CD4-positive, CD25-positive, alpha-beta regulatory T cell (primary cell): ENCODE measurements at regions not wholly inside any gene's neighbourhood (a gene's known extent, or its start where the extent isn't known, plus 50 kb on each side); places are given as distances from the start of the nearest gene placed in this dataset.

Experiments
- ATAC-seq, 2 donors: fragments of 150-1000 bp; cut with Tn5 transposase; one replicate each; pipeline ENCODE4 v1.10.0; 2021; ENCODE audit warnings: low read depth in 2 of 2, moderate number of reproducible peaks in 2 of 2, moderate library complexity in 1 of 2
- DNase-seq, 3 donors: peaks; one replicate each; pipeline versions ENCODE4 v3.0.0 to v3.0.0-alpha.2; 2012 to 2022; ENCODE audit warnings: mixed read lengths in 1 of 3
- H3K27ac ChIP-seq: one replicate; pipeline ENCODE4 v1.7.0; 2013; ENCODE audit warnings: mild to moderate bottlenecking, low read length; ENCODE audit not compliant: insufficient read depth, poor library complexity, severe bottlenecking
- H3K27me3 ChIP-seq: one replicate; pipeline ENCODE4 v1.7.0; 2013; ENCODE audit warnings: low read length; ENCODE audit not compliant: control insufficient read depth, insufficient read depth
- H3K36me3 ChIP-seq: one replicate; pipeline ENCODE4 v1.7.0; 2013; ENCODE audit warnings: mild to moderate bottlenecking, low read length, moderate library complexity; ENCODE audit not compliant: control insufficient read depth, insufficient read depth
- H3K4me1 ChIP-seq: 2 replicates; pipeline ENCODE4 v1.7.0; 2013; ENCODE audit warnings: mild to moderate bottlenecking, low read length; ENCODE audit not compliant: insufficient read depth, control insufficient read depth, poor library complexity, severe bottlenecking
- H3K4me3 ChIP-seq: one replicate; pipeline ENCODE4 v1.7.0; 2013; ENCODE audit warnings: low read depth, mild to moderate bottlenecking, low read length, moderate library complexity
- H3K9me3 ChIP-seq, 2 experiments: 1 replicate in 1 of 2; 2 replicates in 1 of 2; pipeline ENCODE4 v1.7.0; 2013; ENCODE audit warnings: low read length in 2 of 2, mild to moderate bottlenecking in 1 of 2, moderate library complexity in 1 of 2; ENCODE audit not compliant: control insufficient read depth in 2 of 2
- H3K27ac Mint-ChIP-seq, 3 donors: one replicate each; pipeline ENCODE4 v1.8.0; 2020 to 2022; ENCODE audit warnings: mild to moderate bottlenecking in 3 of 3, mixed read lengths in 3 of 3, moderate library complexity in 2 of 3
- H3K27me3 Mint-ChIP-seq: one replicate; pipeline ENCODE4 v1.8.0; 2022; ENCODE audit warnings: mild to moderate bottlenecking, mixed read lengths
- H3K36me3 Mint-ChIP-seq: one replicate; pipeline ENCODE4 v1.8.0; 2020; ENCODE audit warnings: mixed read lengths
- H3K4me1 Mint-ChIP-seq, 4 donors: one replicate each; pipeline ENCODE4 v1.8.0; 2020 to 2022; ENCODE audit warnings: mixed read lengths in 4 of 4, mild to moderate bottlenecking in 1 of 4
- H3K4me3 Mint-ChIP-seq, 4 donors: one replicate each; pipeline ENCODE4 v1.8.0; 2020 to 2022; ENCODE audit warnings: mild to moderate bottlenecking in 4 of 4, mixed read lengths in 4 of 4, moderate library complexity in 3 of 4
- H3K9me3 Mint-ChIP-seq, 7 donors: one replicate each; pipeline ENCODE4 v1.8.0; 2020 to 2022; ENCODE audit warnings: mixed read lengths in 7 of 7, mild to moderate bottlenecking in 3 of 7, moderate library complexity in 2 of 7

- ATAC-seq (no peak), DNase-seq (no peak)
- Mint-ChIP-seq H3K4me1 (no peaks in the 10 kb centered on the region), H3K27me3 (no peaks in the 10 kb centered on the region), H3K4me3 (no peak overlapping the region), H3K9me3 (peaks cover 0 to 1% (median 0%) of the 10 kb centered on the region in 7 donors), H3K27ac (no peak overlapping the region), H3K36me3 (no peaks in the 10 kb centered on the region)
- Histone ChIP-seq H3K27me3 (no peaks in the 10 kb centered on the region), H3K36me3 (no peaks in the 10 kb centered on the region), H3K4me3 (no peak overlapping the region), H3K4me1 (no peaks in the 10 kb centered on the region), H3K9me3 (no peaks in the 10 kb centered on the region), H3K27ac (no peak overlapping the region)
Observed at GRCh38 chrX:68908071-68908470, 79.2 kb downstream of the EFNB1 start.

DNA sequence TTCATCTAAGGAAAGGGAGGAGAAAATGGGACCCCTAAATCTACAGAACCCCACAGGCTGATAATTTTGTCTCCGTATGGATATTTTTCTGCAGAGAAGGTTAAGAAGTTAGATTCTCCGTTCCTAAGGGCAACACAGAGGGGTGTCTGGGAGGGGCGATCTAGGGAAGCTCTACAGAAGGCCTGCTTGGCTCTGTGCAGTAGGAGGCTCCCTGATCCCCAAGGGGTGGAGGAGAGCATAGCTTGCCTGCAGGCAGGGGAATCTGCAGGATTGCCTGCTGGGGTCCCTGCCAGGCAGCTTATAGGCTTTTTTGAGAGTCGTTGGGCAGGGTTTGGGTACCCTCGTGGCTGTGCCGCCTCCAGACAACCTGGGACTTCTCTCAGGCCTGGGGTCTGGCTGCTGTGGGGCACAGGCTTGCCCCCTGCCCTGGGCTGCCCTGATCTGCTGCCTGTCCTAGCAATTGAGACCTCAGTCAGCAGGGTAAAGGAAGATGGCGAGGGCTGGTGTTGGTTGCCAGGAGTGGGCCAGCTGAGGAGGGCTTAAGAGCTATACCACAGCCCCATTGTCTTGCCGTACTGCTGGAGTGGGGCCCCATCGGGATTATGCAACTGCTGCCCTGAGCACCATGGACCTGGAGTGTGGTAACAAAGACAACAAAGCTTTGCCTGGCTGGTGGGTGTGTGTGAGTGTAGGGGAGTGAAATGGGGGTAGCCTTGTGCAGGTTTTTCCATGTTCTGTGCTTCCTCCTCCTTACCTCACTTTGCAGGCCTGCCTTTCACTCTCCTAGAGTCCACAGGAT, 74.1 kb downstream of the EFNB1 start:
- Histone ChIP-seq H3K4me3 (no peak overlapping the region), H3K4me1 (no peaks in the 10 kb centered on the region), H3K27ac (no peak overlapping the region), H3K9me3 (no peaks in the 10 kb centered on the region), H3K36me3 (no peaks in the 10 kb centered on the region), H3K27me3 (no peaks in the 10 kb centered on the region)
- Mint-ChIP-seq H3K9me3 (peaks cover 0 to 1% (median 0%) of the 10 kb centered on the region in 7 donors), H3K4me3 (no peak overlapping the region), H3K36me3 (no peaks in the 10 kb centered on the region), H3K4me1 (no peaks in the 10 kb centered on the region), H3K27ac (no peak overlapping the region), H3K27me3 (no peaks in the 10 kb centered on the region)
- DNase-seq (no peak), ATAC-seq (no peak)

- H3K9me3 Mint-ChIP-seq: peaks cover 0 to 1% (median 0%) of the 10 kb centered on the region in 7 donors
- H3K4me3 Mint-ChIP-seq: no peak overlapping the region
- peak overlapping the region in 1 of 3 donors; percentile 13 for H3K27ac Mint-ChIP-seq
- H3K4me1 Mint-ChIP-seq: no peaks in the 10 kb centered on the region
- DNase-seq (no peak), ATAC-seq (no peak)
- Histone ChIP-seq H3K27me3 (no peaks in the 10 kb centered on the region), H3K27ac (no peak overlapping the region), H3K4me1 (no peaks in the 10 kb centered on the region), H3K36me3 (no peaks in the 10 kb centered on the region), H3K4me3 (no peak overlapping the region), H3K9me3 (no peaks in the 10 kb centered on the region)
- no peaks in the 10 kb centered on the region for H3K27me3 Mint-ChIP-seq
- H3K36me3 Mint-ChIP-seq: no peaks in the 10 kb centered on the region
Observed at GRCh38 chrX:68901519-68901918, 72.7 kb downstream of the EFNB1 start.

DNA sequence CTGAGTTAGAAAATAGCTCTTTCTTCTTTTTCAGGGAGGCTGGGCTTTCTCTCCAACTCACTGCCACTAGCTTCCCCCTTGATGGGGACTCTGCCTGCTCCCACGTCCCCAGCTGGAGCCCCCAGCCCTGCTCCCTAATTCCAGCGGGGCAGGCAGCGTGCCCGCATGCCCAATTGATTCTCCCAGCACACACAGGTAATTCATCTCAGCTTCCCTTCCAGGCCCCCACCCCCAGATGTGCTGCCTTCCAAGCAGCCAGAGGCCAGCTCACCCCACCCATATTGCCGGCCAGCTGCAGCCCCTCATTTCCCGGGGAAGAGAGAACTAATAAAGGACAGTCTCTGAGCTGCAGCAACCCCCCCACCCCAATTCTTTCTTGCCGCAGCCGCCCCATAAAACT, 69.8 kb downstream of the EFNB1 start:
- Histone ChIP-seq H3K4me1 (no peaks in the 10 kb centered on the region), H3K36me3 (no peaks in the 10 kb centered on the region), H3K27ac (no peak overlapping the region), H3K4me3 (no peak overlapping the region), H3K27me3 (no peaks in the 10 kb centered on the region), H3K9me3 (no peaks in the 10 kb centered on the region)
- H3K4me3 Mint-ChIP-seq: no peak overlapping the region
- no peaks in the 10 kb centered on the region for H3K27me3 Mint-ChIP-seq
- ATAC-seq (no peak), DNase-seq (no peak)
- H3K9me3 Mint-ChIP-seq: no peaks in the 10 kb centered on the region
- H3K27ac Mint-ChIP-seq: no peak overlapping the region
- no peaks in the 10 kb centered on the region for H3K36me3 Mint-ChIP-seq
- H3K4me1 Mint-ChIP-seq: no peaks in the 10 kb centered on the region

GRCh38 chrX:68897118-68897945, 68.5 kb downstream of the EFNB1 start:
- Histone ChIP-seq H3K4me3 (no peak overlapping the region), H3K27ac (no peak overlapping the region), H3K36me3 (no peaks in the 10 kb centered on the region), H3K27me3 (no peaks in the 10 kb centered on the region), H3K9me3 (no peaks in the 10 kb centered on the region), H3K4me1 (no peaks in the 10 kb centered on the region)
- H3K4me1 Mint-ChIP-seq: no peaks in the 10 kb centered on the region
- H3K27ac Mint-ChIP-seq: no peak overlapping the region
- no peaks in the 10 kb centered on the region for H3K36me3 Mint-ChIP-seq
- no peaks in the 10 kb centered on the region for H3K9me3 Mint-ChIP-seq
- no peaks in the 10 kb centered on the region for H3K27me3 Mint-ChIP-seq
- DNase-seq (no peak), ATAC-seq (no peak)
- H3K4me3 Mint-ChIP-seq: no peak overlapping the region

DNA sequence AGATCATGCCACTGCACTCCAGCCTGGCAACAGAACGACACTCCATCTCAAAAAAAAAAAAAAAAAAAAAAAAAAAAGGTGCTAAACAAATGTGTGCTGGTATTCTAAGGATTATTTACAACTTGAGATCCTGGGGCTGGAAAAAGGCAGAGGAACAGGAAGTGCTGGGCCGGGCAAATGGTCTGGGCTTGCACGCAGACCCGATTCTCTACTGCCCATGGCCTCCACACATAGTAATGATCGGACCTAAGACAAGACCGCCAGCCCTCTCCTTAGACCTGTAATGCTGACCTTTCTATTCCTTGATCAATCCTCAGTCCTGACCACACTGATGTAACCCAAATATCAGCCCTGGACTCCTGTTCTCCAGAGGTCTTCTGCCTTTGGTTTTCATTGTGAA, 67.8 kb downstream of the EFNB1 start:
- Mint-ChIP-seq H3K9me3 (no peaks in the 10 kb centered on the region), H3K27me3 (no peaks in the 10 kb centered on the region), H3K4me3 (peak overlapping the region in 1 of 4 donors; percentile 50), H3K4me1 (no peaks in the 10 kb centered on the region), H3K27ac (no peak overlapping the region), H3K36me3 (no peaks in the 10 kb centered on the region)
- no peaks in the 10 kb centered on the region for H3K27me3 ChIP-seq
- H3K9me3 ChIP-seq: no peaks in the 10 kb centered on the region
- no peak for DNase-seq
- no peak overlapping the region for H3K27ac ChIP-seq
- H3K4me3 ChIP-seq: no peak overlapping the region
- H3K4me1 ChIP-seq: no peaks in the 10 kb centered on the region
- ATAC-seq: no peak
- no peaks in the 10 kb centered on the region for H3K36me3 ChIP-seq

- no peak overlapping the region for H3K4me3 ChIP-seq
- H3K4me1 Mint-ChIP-seq: peaks cover 0 to 3% (median 0%) of the 10 kb centered on the region in 4 donors
- H3K27me3 ChIP-seq: no peaks in the 10 kb centered on the region
- peaks cover 0 to 2% (median 0%) of the 10 kb centered on the region in 7 donors for H3K9me3 Mint-ChIP-seq
- DNase-seq (no peak), ATAC-seq (no peak)
- H3K4me3 Mint-ChIP-seq: no peak overlapping the region
- H3K9me3 ChIP-seq: no peaks in the 10 kb centered on the region
- no peaks in the 10 kb centered on the region for H3K4me1 ChIP-seq
- H3K27me3 Mint-ChIP-seq: no peaks in the 10 kb centered on the region
- H3K27ac Mint-ChIP-seq: no peak overlapping the region
- no peaks in the 10 kb centered on the region for H3K36me3 ChIP-seq
- no peaks in the 10 kb centered on the region for H3K36me3 Mint-ChIP-seq
- H3K27ac ChIP-seq: no peak overlapping the region
Observed at GRCh38 chrX:68895778-68896177, 67.0 kb downstream of the EFNB1 start.
